ENCODE measurements at regions not wholly inside any gene's neighbourhood (a gene's known extent, or its start where the extent isn't known, plus 50 kb on each side); places are given as distances from the start of the nearest gene placed in this dataset.
A peak's percentile ranks its signal among the peaks of the same experiment; 100 is the strongest.

DNA sequence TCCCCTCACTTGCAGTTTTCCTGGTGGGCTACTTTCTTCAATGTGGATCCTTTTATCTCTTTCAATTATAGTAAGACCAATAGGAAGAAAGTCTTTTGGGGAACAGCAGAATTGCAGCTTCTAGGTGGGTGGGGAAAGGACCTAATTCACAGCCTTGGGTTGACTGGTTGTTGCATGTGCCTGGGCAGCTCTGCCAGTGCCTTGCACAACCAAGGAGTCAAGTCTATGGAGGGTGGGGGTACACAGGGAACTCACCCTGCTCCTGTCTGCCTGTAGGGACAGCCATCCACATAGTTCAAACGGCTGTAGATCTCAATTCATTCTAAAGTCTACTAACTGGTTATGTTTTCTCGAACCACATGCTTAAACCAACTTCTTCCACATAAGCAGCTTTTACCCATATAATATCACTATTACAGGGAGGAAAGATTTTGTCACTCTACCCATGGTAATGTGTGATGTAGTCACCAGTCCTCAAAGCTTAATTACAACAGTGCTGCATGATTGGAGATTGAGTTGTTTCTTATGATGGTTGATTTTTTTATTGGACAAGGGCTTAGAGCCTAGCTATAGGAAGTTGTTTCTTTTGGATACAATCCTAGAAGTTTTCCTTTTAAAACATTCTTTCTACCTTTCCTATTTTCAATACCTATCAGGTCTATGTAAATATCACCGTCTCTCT lies 117.7 kb upstream of the FRMD6 start (continued):
- no peak for TF ChIP-seq FOXC1 (CRISPR knock-in tag; IDR thresholded peaks at IDR 0.05; ENCODE audit: borderline replicate concordance)
- no peak for TF ChIP-seq SRY (CRISPR knock-in tag; IDR thresholded peaks at IDR 0.05)
- no peak for TF ChIP-seq ZSCAN29 (CRISPR knock-in tag; conservative IDR thresholded peaks at IDR 0.05)
- no peak for TF ChIP-seq POGZ (CRISPR knock-in tag; IDR thresholded peaks at IDR 0.05)
- no peak for TF ChIP-seq ASH2L (IDR thresholded peaks at IDR 0.05; ENCODE audit: insufficient read length, low read depth, low read length)

DNA sequence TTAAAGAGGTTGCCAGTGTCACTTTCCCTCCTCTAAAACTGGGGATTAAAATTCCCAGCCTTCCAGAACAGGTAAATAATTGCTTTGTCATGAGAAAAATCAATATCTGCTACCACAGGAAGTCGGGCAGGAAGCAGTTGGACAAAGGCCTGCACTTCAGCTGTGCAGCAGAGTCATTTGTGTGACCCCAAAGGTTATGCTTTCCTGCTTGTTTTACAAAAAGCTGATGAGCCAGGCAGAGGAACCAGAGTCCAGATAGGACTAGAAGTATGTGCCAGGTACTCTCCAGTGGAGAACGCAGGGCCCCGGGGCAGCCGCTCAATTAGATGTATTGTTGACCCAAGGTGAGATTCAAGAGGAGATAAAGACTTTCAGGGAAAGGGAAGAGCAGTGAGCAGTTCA lies 117.1 kb upstream of the FRMD6 start:
- ChIA-PET POLR2A (no interaction called here), CTCF (ENCODE audit: low intra/inter-chr PET ratio, low total read pairs) (no interaction called here)
- Histone ChIP-seq H3K9ac (ENCODE audit: insufficient read depth, low read depth, low read length) (no peak overlapping the region), H3K27ac (ENCODE audit: extremely low read length, insufficient read depth, low read length) (peak overlapping the region; percentile 41), H3K4me1 (ENCODE audit: insufficient read depth, low read length) (peaks cover 31% of the 10 kb centered on the region), H3K4me3 (replicated peaks in 1 of 3; ENCODE audit: insufficient read depth in 1 of 3, low read depth in 2 of 3, low read length in 3 of 3) (no peak overlapping the region), H3K27me3 (ENCODE audit: control insufficient read depth in 1 of 2, insufficient read depth in 2 of 2, low read length in 2 of 2) (no peaks in the 10 kb centered on the region), H3K36me3 (replicated peaks in 1 of 2; ENCODE audit: control insufficient read depth in 1 of 2, insufficient read depth in 2 of 2, low read length in 2 of 2) (no peaks in the 10 kb centered on the region), H3K9me3 (ENCODE audit: low read length) (no peaks in the 10 kb centered on the region), H2AFZ (ENCODE audit: low read length) (no peak overlapping the region), H3K79me2 (ENCODE audit: insufficient read depth, low read length) (no peaks in the 10 kb centered on the region), H3K4me2 (ENCODE audit: low read depth, low read length) (peak overlapping the region; percentile 12; the same call in 1 of the 2 replicates), H4K20me1 (ENCODE audit: insufficient read depth, low read length) (no peaks in the 10 kb centered on the region)
- peak; percentile 95 for DNase-seq (ENCODE audit: low spot score)
- in situ Hi-C loops (cut with HindIII; ENCODE audit: extremely low pct_ligation_motif_present, low pct_unique_long_range_greater_than_20kb) (no loop called here), intact Hi-C loops (cut with micrococcal nuclease; ENCODE audit: unreplicated experiment) (loop anchor here (2.0 kb wide), 1 partner anchor 116 kb away; the partner anchor contains the start of gene FRMD6)
- peak; percentile 90 for FAIRE-seq
- BruUV-seq (replicated peaks): no TSS peak
- WGBS (ENCODE audit: low lambda C conversion rate): 0% methylated on average over 4 of the region's 4 CpGs
- peak; percentile 99 for ATAC-seq
- TF ChIP-seq, protein P1, sequence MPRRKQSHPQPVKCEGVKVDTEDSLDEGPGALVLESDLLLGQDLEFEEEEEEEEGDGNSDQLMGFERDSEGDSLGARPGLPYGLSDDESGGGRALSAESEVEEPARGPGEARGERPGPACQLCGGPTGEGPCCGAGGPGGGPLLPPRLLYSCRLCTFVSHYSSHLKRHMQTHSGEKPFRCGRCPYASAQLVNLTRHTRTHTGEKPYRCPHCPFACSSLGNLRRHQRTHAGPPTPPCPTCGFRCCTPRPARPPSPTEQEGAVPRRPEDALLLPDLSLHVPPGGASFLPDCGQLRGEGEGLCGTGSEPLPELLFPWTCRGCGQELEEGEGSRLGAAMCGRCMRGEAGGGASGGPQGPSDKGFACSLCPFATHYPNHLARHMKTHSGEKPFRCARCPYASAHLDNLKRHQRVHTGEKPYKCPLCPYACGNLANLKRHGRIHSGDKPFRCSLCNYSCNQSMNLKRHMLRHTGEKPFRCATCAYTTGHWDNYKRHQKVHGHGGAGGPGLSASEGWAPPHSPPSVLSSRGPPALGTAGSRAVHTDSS (CRISPR knock-in tag; conservative IDR thresholded peaks at IDR 0.05): no peak
- TF ChIP-seq ZNF543 (CRISPR knock-in tag; IDR thresholded peaks at IDR 0.05): peak; percentile 37; the same call in 1 of the 2 replicates
- no peak for TF ChIP-seq YY1 (IDR thresholded peaks at IDR 0.05; ENCODE audit: insufficient read depth, insufficient replicate concordance, low read depth, low read length)
- TF ChIP-seq, protein P2, sequence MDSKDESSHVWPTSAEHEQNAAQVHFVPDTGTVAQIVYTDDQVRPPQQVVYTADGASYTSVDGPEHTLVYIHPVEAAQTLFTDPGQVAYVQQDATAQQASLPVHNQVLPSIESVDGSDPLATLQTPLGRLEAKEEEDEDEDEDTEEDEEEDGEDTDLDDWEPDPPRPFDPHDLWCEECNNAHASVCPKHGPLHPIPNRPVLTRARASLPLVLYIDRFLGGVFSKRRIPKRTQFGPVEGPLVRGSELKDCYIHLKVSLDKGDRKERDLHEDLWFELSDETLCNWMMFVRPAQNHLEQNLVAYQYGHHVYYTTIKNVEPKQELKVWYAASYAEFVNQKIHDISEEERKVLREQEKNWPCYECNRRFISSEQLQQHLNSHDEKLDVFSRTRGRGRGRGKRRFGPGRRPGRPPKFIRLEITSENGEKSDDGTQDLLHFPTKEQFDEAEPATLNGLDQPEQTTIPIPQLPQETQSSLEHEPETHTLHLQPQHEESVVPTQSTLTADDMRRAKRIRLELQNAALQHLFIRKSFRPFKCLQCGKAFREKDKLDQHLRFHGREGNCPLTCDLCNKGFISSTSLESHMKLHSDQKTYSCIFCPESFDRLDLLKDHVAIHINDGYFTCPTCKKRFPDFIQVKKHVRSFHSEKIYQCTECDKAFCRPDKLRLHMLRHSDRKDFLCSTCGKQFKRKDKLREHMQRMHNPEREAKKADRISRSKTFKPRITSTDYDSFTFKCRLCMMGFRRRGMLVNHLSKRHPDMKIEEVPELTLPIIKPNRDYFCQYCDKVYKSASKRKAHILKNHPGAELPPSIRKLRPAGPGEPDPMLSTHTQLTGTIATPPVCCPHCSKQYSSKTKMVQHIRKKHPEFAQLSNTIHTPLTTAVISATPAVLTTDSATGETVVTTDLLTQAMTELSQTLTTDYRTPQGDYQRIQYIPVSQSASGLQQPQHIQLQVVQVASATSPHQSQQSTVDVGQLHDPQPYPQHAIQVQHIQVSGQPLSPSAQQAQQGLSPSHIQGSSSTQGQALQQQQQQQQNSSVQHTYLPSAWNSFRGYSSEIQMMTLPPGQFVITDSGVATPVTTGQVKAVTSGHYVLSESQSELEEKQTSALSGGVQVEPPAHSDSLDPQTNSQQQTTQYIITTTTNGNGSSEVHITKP (CRISPR knock-in tag; IDR thresholded peaks at IDR 0.05; ENCODE audit: low read depth): 0 out of 2 replicates have a peak, but pooled peaks have one; percentile 51
- no peak for TF ChIP-seq ZNF546 (CRISPR knock-in tag; conservative IDR thresholded peaks at IDR 0.05)
- no peak for TF ChIP-seq SMYD3 (CRISPR knock-in tag; IDR thresholded peaks at IDR 0.05)
- TF ChIP-seq, protein P3, sequence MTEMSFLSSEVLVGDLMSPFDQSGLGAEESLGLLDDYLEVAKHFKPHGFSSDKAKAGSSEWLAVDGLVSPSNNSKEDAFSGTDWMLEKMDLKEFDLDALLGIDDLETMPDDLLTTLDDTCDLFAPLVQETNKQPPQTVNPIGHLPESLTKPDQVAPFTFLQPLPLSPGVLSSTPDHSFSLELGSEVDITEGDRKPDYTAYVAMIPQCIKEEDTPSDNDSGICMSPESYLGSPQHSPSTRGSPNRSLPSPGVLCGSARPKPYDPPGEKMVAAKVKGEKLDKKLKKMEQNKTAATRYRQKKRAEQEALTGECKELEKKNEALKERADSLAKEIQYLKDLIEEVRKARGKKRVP (CRISPR knock-in tag; IDR thresholded peaks at IDR 0.05): peak in 1 of 2 experiments; percentile 29; a peak in 1 of 4 replicates
- TF ChIP-seq DPF2 (CRISPR knock-in tag; IDR thresholded peaks at IDR 0.05; ENCODE audit: borderline replicate concordance, low read depth): peak; percentile 76; the same call in 1 of the 2 replicates
- peak; percentile 17; the same call in 1 of the 2 replicates for TF ChIP-seq KDM1A (CRISPR knock-in tag; IDR thresholded peaks at IDR 0.05)
- TF ChIP-seq PTBP1 (IDR thresholded peaks at IDR 0.05; ENCODE audit: low read depth, low read length, poor library complexity, severe bottlenecking): no peak
- peak; percentile 99 for TF ChIP-seq ONECUT2 (CRISPR knock-in tag; IDR thresholded peaks at IDR 0.05)

All from HepG2 (cell line).